ENCODE measurements at regions not wholly inside any gene's neighbourhood (a gene's known extent, or its start where the extent isn't known, plus 50 kb on each side); places are given as distances from the start of the nearest gene placed in this dataset.

DNA sequence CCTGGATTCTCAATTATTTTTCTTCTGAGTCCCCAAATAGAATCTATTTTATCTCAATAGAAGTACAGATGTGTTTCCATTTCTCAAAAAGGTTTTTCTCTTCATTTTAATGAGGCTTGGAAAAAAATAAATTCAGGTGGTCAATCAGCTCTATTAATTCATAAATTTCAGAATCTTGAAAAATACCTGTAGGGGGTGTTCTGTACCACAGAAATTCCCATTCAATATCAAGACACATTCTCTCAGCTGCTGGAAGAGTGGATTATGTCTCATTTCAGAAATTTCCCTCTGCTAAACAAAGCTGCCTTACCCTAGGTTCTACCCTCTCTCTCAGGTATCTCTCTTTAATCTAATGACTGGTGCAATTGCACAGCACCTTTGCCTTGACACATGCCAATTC, 1121.2 kb downstream of the SI start:
- intact Hi-C loops (cut with DNase I) = no loop called here
- DNase-seq (no peak), ATAC-seq (no peak)
- Histone ChIP-seq H3K27me3 (no peaks in the 10 kb centered on the region), H3K36me3 (replicated peaks in 1 of 2; ENCODE audit: insufficient read depth in 1 of 2, low read depth in 2 of 2) (no peaks in the 10 kb centered on the region), H3K4me1 (no peaks in the 10 kb centered on the region), H3K9me3 (no peaks in the 10 kb centered on the region), H3K4me3 (no peak overlapping the region), H3K27ac (no peak overlapping the region)
- TF ChIP-seq, protein P1, sequence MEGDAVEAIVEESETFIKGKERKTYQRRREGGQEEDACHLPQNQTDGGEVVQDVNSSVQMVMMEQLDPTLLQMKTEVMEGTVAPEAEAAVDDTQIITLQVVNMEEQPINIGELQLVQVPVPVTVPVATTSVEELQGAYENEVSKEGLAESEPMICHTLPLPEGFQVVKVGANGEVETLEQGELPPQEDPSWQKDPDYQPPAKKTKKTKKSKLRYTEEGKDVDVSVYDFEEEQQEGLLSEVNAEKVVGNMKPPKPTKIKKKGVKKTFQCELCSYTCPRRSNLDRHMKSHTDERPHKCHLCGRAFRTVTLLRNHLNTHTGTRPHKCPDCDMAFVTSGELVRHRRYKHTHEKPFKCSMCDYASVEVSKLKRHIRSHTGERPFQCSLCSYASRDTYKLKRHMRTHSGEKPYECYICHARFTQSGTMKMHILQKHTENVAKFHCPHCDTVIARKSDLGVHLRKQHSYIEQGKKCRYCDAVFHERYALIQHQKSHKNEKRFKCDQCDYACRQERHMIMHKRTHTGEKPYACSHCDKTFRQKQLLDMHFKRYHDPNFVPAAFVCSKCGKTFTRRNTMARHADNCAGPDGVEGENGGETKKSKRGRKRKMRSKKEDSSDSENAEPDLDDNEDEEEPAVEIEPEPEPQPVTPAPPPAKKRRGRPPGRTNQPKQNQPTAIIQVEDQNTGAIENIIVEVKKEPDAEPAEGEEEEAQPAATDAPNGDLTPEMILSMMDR (IDR thresholded peaks at IDR 0.05) = no peak
- TF ChIP-seq POLR2A (IDR thresholded peaks at IDR 0.05) = no peak

GRCh38 chr3:163953526-163953925, 1124.8 kb downstream of the SI start:
- no peak for TF ChIP-seq POLR2A (IDR thresholded peaks at IDR 0.05)
- TF ChIP-seq, protein P1 (IDR thresholded peaks at IDR 0.05) = no peak
- no peak overlapping the region for H3K27ac ChIP-seq
- H3K36me3 ChIP-seq (replicated peaks in 1 of 2; ENCODE audit: insufficient read depth in 1 of 2, low read depth in 2 of 2) = no peaks in the 10 kb centered on the region
- H3K27me3 ChIP-seq = no peaks in the 10 kb centered on the region
- no peak overlapping the region for H3K4me3 ChIP-seq
- H3K4me1 ChIP-seq = no peaks in the 10 kb centered on the region
- ATAC-seq (no peak), DNase-seq (peak in 1 of 4 donors; percentile 52)
- 61 to 67% methylated on average over 6 to 9 of the region's 9 CpGs for WGBS, 2 donors
- no peaks in the 10 kb centered on the region for H3K9me3 ChIP-seq
- intact Hi-C loops (cut with DNase I) = no loop called here

DNA sequence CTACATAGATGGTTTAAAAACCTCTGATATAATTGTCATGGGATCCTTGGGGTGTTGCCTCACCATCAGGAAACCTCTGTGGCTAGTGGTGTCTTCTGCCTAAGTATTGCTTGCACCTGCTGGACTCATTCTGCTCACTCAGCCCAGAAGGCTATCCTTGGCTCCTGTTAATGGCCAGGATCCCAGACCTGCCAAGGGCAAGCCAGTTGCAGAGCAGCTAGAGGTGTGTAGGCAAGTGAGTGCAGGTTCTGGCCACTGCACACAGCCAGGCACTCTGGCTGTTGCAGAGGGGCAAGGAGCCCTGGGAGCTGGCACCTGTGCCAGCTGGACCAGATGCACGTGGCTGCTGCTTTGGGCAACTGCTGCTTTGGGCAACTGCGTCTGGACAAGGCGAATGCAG, 1125.8 kb downstream of the SI start:
- no peak overlapping the region for H3K27ac ChIP-seq
- no peaks in the 10 kb centered on the region for H3K4me1 ChIP-seq
- H3K4me3 ChIP-seq = no peak overlapping the region
- no peaks in the 10 kb centered on the region for H3K9me3 ChIP-seq
- ATAC-seq (no peak), DNase-seq (peak in 2 of 4 donors; percentile 31 to 69)
- TF ChIP-seq, protein P1 (IDR thresholded peaks at IDR 0.05) = no peak
- no peak for TF ChIP-seq POLR2A (IDR thresholded peaks at IDR 0.05)
- no peaks in the 10 kb centered on the region for H3K36me3 ChIP-seq (replicated peaks in 1 of 2; ENCODE audit: insufficient read depth in 1 of 2, low read depth in 2 of 2)
- 38 to 74% methylated on average over 2 to 3 of the region's 3 CpGs for WGBS, 2 donors
- no peaks in the 10 kb centered on the region for H3K27me3 ChIP-seq
- intact Hi-C loops (cut with DNase I) = no loop called here

- WGBS, 2 donors = 1 to 16% methylated on average over 2 of the region's 2 CpGs
- no peak overlapping the region for H3K27ac ChIP-seq
- no peak overlapping the region for H3K4me3 ChIP-seq
- DNase-seq (no peak), ATAC-seq (no peak)
- no peaks in the 10 kb centered on the region for H3K27me3 ChIP-seq
- intact Hi-C loops (cut with DNase I) = no loop called here
- TF ChIP-seq, protein P1 (IDR thresholded peaks at IDR 0.05) = peak in 6 of 7 experiments; percentile 9 to 36 (median 22)
- no peak for TF ChIP-seq POLR2A (IDR thresholded peaks at IDR 0.05)
- H3K36me3 ChIP-seq (replicated peaks in 1 of 2; ENCODE audit: insufficient read depth in 1 of 2, low read depth in 2 of 2) = no peaks in the 10 kb centered on the region
- H3K9me3 ChIP-seq = no peaks in the 10 kb centered on the region
- no peaks in the 10 kb centered on the region for H3K4me1 ChIP-seq
Measured at GRCh38 chr3:163951397-163951987, 1126.8 kb downstream of the SI start.

- no peaks in the 10 kb centered on the region for H3K27me3 ChIP-seq
- no peak overlapping the region for H3K4me3 ChIP-seq
- 91 to 95% methylated on average over 4 of the region's 4 CpGs for WGBS, 2 donors
- no peaks in the 10 kb centered on the region for H3K36me3 ChIP-seq (replicated peaks in 1 of 2; ENCODE audit: insufficient read depth in 1 of 2, low read depth in 2 of 2)
- no peak for DNase-seq
- TF ChIP-seq, protein P1 (IDR thresholded peaks at IDR 0.05) = no peak
- no peak for TF ChIP-seq POLR2A (IDR thresholded peaks at IDR 0.05)
- intact Hi-C loops (cut with DNase I) = no loop called here
- no peak overlapping the region for H3K27ac ChIP-seq
- no peaks in the 10 kb centered on the region for H3K9me3 ChIP-seq
- H3K4me1 ChIP-seq = no peaks in the 10 kb centered on the region
- ATAC-seq = no peak
Measured at GRCh38 chr3:163946785-163947184, 1131.5 kb downstream of the SI start.
